Left kidney (tissue), 1 donor: ENCODE measurements at regions not wholly inside any gene's neighbourhood (a gene's known extent, or its start where the extent isn't known, plus 50 kb on each side); places are given as distances from the start of the nearest gene placed in this dataset.
"Not testable (repeated sequence)": the region's sequence is repeated elsewhere in the genome, so short reads cannot be mapped to it uniquely, and the experiment has no call there.

Experiments
- DNase-seq: peaks from one replicate; pipeline ENCODE4 v3.0.0-alpha.2; 2013

DNA sequence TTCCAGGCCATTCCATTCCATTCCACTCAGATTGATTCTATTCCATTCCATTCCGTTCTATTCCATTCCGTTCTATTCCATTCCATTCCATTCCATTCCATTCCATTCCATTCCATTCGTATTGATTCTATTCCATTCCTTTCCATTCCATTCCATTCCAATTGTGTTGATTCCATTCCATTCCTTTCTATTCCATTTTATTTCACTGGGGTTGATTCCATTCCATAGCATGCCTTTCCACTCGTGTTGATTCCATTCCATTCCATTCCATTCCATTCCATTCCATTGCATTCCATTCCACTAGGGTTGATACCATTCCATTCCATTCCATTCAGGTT, 1142.3 kb downstream of the RPIA start:
- no peak for DNase-seq

DNA sequence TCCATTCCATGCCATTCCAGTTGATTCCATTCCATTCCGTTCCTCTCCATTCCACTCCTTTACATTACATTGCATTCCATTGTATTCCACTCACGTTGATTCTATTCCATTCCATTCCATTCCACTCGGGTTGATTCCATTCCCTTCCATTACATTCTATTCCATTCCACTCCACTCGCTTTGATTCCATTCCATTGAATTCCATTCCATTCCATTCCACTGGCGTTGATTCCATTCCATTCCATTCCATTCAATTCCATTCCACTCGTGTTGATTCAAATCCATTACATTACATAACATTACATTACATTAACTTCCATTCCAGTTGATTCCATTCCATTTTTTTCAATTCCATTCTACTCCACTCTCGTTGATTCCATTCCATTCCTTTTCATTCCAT, 1142.8 kb downstream of the RPIA start:
- DNase-seq: no peak

GRCh38 chr2:89836326-89836725, 1144.9 kb downstream of the RPIA start:
- DNase-seq: peak; percentile 32

DNA sequence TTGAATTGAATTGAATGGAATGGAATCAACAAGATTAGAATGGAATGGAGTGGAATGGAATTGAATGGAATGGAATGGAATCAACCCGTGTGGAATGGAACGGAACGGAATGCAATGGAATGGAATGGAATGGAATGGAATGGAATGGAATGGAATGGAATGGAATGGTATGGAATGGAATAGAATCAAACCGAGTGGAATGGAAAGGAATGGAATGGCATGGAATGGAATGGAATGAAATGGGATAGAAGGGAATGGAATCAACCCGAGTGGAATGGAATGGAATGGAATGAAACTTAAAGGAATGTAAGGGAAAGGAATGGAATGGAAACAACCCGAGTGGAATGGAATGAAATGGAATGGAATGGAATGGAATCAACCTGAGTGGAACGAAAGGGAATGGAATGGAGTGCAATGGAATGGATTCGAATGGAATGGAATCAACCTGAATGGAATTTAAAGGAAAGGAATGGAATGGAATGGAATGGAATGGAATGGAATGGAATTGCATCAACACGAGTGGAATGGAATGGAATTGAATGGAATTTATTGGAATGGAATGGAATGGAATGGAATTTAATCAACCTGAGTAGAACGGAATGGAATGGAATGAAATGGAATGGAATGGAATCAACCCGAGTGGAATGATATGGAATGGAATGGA, 1146.6 kb downstream of the RPIA start:
- DNase-seq: no peak

- not testable (repeated sequence) for DNase-seq
Observed at GRCh38 chr2:89840175-89840574, 1148.7 kb downstream of the RPIA start.

DNA sequence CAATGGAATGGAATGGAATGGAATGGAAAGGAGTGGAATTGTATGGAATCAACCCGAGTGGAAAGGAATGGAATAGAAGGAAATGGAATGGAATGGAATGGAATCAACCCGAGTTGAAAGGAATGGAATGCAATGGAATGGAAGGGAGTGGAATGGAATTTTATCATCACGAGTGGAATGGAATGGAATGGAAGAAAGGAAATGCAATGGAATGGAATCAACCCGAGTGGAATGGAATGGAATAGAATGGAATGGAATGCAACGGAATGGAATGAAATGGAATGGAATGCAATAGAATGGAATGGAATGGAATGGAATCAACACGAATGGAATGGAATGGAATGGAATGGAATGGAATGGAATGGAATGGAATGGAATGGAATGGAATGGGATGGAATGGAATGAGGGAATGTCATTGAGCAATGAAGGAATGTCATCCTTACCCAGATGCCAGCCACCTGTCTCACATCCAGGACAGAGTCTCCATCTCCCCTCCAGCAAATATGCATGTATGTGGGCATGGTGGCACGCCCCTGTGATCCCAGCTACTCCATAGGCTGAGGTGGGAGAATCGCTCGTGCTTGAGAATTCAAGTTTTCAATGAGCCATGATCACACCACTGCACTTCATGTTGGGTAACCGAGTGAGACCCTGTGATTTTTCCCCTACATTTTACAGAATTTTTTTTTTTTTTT, 1149.5 kb downstream of the RPIA start:
- not testable (repeated sequence) for DNase-seq

DNA sequence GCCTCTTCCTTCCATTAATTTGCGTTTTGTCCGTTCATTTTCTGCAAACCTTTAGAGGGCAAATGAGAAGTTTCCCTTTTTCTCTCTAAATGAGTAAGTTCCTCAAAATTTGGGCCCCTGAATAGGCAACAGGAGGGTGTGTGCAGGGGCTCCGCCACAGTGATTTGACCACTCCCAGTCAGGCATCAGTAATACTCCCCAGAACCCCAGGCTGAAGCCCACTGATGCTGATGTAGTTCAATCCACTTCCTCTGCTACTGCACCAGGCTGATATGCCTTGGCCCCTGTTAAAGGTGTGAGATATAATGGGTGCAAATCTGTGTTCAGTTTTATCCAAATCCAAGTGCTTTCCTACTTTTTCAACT, 1150.0 kb downstream of the RPIA start:
- DNase-seq: no peak

DNA sequence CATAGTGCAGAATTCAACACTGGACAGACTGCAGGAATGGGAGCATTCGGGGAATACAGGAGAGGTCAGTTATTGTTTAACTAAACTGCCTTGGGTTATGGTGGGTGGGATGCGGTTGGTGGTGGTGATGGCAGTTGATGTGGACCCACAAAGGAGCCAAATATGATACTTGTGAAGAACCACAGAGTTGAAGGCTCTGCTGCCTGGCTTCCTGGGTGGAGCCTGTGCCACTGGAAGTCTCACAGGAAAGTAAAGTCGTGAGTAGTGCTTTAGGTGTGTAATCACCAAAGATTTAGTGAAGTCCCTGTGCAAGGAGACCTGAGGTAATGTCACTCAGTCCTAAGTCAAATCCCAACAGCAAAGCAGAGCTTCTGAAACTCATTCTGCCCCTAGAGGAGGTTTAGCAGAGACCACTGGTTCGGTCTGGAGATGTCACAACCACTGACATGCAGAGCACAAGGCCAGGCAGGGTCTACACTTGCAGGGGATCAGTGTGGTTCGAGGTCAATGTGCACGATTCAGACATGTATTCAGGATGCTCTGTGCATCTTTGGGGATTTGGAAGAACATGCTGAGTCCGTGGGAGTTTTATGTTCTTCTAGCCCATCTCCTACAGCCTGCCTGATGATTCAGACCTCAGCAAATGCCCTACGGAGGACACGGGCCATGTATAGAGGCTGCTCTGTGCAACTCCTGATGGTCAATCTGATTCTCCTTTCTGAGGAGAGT, 1150.9 kb downstream of the RPIA start:
- no peak for DNase-seq

- DNase-seq: no peak
Observed at GRCh38 chr2:89844221-89844943, 1152.9 kb downstream of the RPIA start.

- no peak for DNase-seq
Observed at GRCh38 chr2:89845532-89845931, 1154.1 kb downstream of the RPIA start.

- no peak for DNase-seq
Observed at GRCh38 chr2:89848114-89848513, 1156.6 kb downstream of the RPIA start.

- DNase-seq: no peak
Observed at GRCh38 chr2:89848763-89849368, 1157.4 kb downstream of the RPIA start.

DNA sequence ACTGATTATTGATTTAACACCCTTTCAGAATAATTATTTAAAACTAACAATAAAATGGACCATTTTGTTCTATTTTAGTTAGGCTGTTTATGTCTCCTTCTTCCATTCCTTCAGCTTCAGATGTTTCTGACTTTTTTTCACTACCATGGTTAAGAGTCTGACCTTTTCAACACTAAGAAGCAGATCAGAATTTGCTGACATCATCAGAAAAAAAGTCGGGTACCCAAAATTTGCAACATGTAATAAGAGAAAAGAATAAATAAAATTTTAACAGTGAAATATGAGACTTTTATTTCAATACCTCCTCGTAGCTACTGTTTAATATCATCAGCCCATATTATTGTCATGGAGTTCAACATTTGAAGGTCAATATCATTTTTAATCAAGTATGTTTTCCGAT, 1158.3 kb downstream of the RPIA start:
- DNase-seq: no peak

DNA sequence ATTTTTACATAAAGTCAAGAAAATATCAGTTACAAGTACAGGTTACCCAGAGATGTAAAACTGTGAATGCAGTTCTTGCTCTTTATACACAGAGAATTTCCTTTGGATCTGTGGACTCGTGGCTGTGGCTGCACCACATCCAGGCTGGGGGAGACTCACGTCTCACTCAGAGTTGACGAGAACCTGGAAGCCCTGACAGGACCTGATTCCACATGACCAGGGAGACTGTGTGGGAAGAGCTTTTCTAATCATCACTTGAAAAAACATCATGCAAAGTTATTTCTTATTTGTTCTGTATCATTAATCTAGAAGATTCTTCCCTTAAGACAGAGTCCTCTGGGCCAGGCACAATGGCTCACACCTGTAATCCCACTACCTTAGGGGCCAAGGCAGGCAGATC, 1159.0 kb downstream of the RPIA start:
- no peak for DNase-seq

DNA sequence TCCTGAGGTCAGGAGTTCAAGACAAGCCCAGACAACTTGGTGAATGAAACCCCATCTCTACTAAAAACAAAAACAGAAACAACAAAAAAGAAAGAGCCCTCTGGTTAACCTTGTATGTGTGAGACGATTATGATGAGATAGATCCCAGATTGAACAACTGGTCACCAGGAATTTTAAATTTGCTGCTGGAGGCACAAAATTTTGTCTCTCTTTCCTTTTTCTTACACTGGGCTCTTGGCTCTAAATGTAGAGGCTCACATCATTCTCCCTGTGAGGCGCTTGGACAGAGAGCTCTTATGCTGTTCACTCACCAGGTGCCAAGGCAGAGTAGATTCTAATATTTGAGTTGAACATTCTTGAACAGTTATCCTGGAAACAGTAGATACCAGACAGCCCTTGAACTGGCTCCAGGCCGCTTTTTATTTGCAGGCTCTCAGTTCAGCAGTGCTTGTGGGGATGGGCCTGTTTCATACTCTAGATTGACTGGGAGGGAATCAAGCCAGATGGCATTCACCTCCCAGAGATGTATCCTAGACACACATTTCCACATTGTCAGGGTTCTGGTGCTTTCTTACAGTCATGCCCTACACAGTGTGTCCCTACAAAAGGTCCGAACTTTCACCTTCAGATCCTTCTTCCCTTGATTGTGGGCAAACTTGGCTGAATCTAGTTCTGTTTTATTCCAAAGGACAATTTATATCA, 1159.6 kb downstream of the RPIA start:
- no peak for DNase-seq

DNA sequence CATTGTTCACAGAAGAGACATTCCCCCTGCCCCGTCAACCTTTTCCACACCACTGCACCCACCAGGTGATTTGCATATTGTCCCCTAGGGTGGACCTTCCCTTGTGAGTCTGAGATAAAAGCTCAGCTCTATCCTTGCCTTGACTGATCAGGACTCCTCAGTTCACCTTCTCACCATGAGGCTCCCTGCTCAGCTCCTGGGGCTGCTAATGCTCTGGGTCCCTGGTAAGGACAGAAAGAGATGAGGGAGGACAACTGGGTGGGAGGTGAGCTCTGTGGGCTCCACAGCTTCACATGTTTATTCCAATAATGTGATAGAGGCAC, 1160.1 kb downstream of the RPIA start:
- no peak for DNase-seq

- DNase-seq: not testable (repeated sequence)
Observed at GRCh38 chr2:89853427-89853826, 1162.0 kb downstream of the RPIA start.

DNA sequence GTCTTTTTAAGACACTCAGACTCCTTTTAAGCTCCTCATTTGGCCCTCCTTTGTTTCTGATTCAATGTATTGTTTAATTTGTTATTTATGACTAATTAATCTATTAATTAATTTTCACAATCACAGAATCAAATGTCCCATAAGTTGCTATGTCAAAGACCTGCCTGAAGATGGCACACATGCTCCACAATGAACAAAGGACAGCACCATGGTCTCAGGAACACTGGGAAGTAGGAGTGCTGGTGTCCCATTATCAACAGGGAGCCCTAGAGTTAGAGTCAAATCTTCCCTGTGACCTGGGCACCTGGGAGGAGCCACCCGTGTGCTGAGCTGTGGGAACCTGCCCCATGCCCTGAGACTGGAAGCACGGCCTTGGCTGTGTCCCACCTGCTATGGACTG, 1164.3 kb downstream of the RPIA start:
- not testable (repeated sequence) for DNase-seq

GRCh38 chr2:89856305-89856704, 1164.8 kb downstream of the RPIA start:
- DNase-seq: not testable (repeated sequence)

- DNase-seq: not testable (repeated sequence)
Observed at GRCh38 chr2:89862164-89862563, 1170.7 kb downstream of the RPIA start.

- not testable (repeated sequence) for DNase-seq
Observed at GRCh38 chr2:89863209-89863608, 1171.7 kb downstream of the RPIA start.
